ENCODE measurements at regions not wholly inside any gene's neighbourhood (a gene's known extent, or its start where the extent isn't known, plus 50 kb on each side); places are given as distances from the start of the nearest gene placed in this dataset.

DNA sequence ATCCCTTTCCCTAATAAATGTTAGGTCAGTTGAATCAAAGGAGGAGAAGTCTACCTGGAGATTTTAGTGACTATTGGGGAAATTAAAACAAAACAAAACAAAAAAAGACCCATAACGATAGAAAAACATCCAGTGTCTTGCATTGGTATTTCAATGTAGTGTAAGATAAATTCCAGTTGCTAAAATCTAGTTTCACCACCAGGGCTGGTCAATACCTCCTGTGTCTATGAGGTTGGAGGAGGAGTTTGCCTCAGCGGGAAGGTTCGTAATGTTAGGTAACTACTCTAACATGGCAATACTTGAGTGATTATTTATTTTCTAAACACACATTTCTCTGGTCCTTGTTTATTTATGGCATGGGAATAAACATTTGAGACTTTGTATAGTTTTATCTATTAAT lies 483.2 kb downstream of the FGF9 start:
- intact Hi-C loops (cut with micrococcal nuclease): no loop called here
- H3K4me1 ChIP-seq (ENCODE audit: control insufficient read depth in 1 of 2, insufficient read depth in 2 of 2, low read length in 2 of 2): no peaks in the 10 kb centered on the region
- no peaks in the 10 kb centered on the region for H3K79me2 ChIP-seq (ENCODE audit: insufficient read depth, low read length)
- H3K4me2 ChIP-seq (ENCODE audit: low read length): no peak overlapping the region
- no peak overlapping the region for H2AFZ ChIP-seq (ENCODE audit: low read depth, low read length, poor library complexity, severe bottlenecking)
- no TSS peak for BruUV-seq (replicated peaks)
- H3K4me3 ChIP-seq (replicated peaks in 1 of 2; ENCODE audit: low read depth in 1 of 2, low read length in 2 of 2): no peak overlapping the region
- RAD21 ChIA-PET (ENCODE audit: low non-redundant PET in 1 of 2, low total read pairs in 2 of 2, uncharacterized antibody in 2 of 2, unreplicated experiment in 2 of 2): no interaction called here
- TF ChIP-seq FOSL1 (IDR thresholded peaks at IDR 0.05; ENCODE audit: low read depth): no peak
- TF ChIP-seq ZFX (IDR thresholded peaks at IDR 0.05): no peak
- no peak for TF ChIP-seq SIN3A (IDR thresholded peaks at IDR 0.05; ENCODE audit: low read depth)
- TF ChIP-seq, protein P1, sequence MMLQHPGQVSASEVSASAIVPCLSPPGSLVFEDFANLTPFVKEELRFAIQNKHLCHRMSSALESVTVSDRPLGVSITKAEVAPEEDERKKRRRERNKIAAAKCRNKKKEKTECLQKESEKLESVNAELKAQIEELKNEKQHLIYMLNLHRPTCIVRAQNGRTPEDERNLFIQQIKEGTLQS (IDR thresholded peaks at IDR 0.05): no peak
- TF ChIP-seq CEBPB (IDR thresholded peaks at IDR 0.05; ENCODE audit: low read depth): no peak
- no peak for TF ChIP-seq SRF (IDR thresholded peaks at IDR 0.05; ENCODE audit: low read depth)
- no peak for TF ChIP-seq EZH2phosphoT487 (IDR thresholded peaks at IDR 0.05; ENCODE audit: borderline replicate concordance)
- TF ChIP-seq RAD21 (IDR thresholded peaks at IDR 0.05; ENCODE audit: low read depth): no peak
- TF ChIP-seq ELF1 (IDR thresholded peaks at IDR 0.05; ENCODE audit: borderline replicate concordance, low read depth): no peak
- TF ChIP-seq, protein P2, sequence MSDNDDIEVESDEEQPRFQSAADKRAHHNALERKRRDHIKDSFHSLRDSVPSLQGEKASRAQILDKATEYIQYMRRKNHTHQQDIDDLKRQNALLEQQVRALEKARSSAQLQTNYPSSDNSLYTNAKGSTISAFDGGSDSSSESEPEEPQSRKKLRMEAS (IDR thresholded peaks at IDR 0.05): no peak
- TF ChIP-seq EZH2 (IDR thresholded peaks at IDR 0.05): no peak
- no peak for TF ChIP-seq POLR2AphosphoS5 (IDR thresholded peaks at IDR 0.05; ENCODE audit: low read depth, low read length)
- TF ChIP-seq EGR1 (IDR thresholded peaks at IDR 0.05; ENCODE audit: low read depth): no peak
- TF ChIP-seq YY1 (IDR thresholded peaks at IDR 0.05; ENCODE audit: extremely low read depth, insufficient replicate concordance, low read depth, low read length): no peak
- no peak for TF ChIP-seq POLR2A (IDR thresholded peaks at IDR 0.05; ENCODE audit: borderline replicate concordance, extremely low read depth, insufficient read depth, insufficient read length)
- TF ChIP-seq CBX3 (IDR thresholded peaks at IDR 0.05; ENCODE audit: low read depth): no peak
- no peak for TF ChIP-seq JUND (IDR thresholded peaks at IDR 0.05)
- TF ChIP-seq SP1 (IDR thresholded peaks at IDR 0.05; ENCODE audit: low read depth): no peak
- TF ChIP-seq ZNF274 (IDR thresholded peaks at IDR 0.05; ENCODE audit: low read depth, low read length): no peak
- no peak overlapping the region for H3K9ac ChIP-seq (ENCODE audit: low read length)
- no peaks in the 10 kb centered on the region for H3K9me3 ChIP-seq (ENCODE audit: control insufficient read depth in 1 of 2, insufficient read depth in 1 of 2, low read depth in 1 of 2, low read length in 2 of 2)
- ATAC-seq (no peak), DNase-seq (ENCODE audit: low read depth, low spot score) (no peak)
- H3K9me2 ChIP-seq (ENCODE audit: insufficient read depth): no peaks in the 10 kb centered on the region
- no peaks in the 10 kb centered on the region for H4K20me1 ChIP-seq (ENCODE audit: insufficient read depth)
- CTCF ChIA-PET: no interaction called here
- POLR2A ChIA-PET: no interaction called here
- no peak overlapping the region for H3K27ac ChIP-seq (ENCODE audit: low read depth, low read length)
- no peaks in the 10 kb centered on the region for H3K27me3 ChIP-seq (ENCODE audit: insufficient read depth, low read length)
- no peaks in the 10 kb centered on the region for H3K36me3 ChIP-seq (ENCODE audit: control insufficient read depth in 1 of 2, insufficient read depth in 2 of 2, low read length in 2 of 2)

All from HCT116 (cell line).